Activated naive CD8-positive, alpha-beta T cell (primary cell): ENCODE measurements at regions not wholly inside any gene's neighbourhood (a gene's known extent, or its start where the extent isn't known, plus 50 kb on each side); places are given as distances from the start of the nearest gene placed in this dataset.
A peak's percentile ranks its signal among the peaks of the same experiment; 100 is the strongest.

ENCODE experiments used
- H3K27ac Mint-ChIP-seq: one replicate; pipeline ENCODE4 v1.8.0; 2021; ENCODE audit warnings: mixed read lengths
- H3K27me3 Mint-ChIP-seq: one replicate; pipeline ENCODE4 v1.8.0; 2021; ENCODE audit warnings: mixed read lengths
- H3K36me3 Mint-ChIP-seq: one replicate; pipeline ENCODE4 v1.8.0; 2021; ENCODE audit warnings: mixed read lengths
- H3K4me1 Mint-ChIP-seq: one replicate; pipeline ENCODE4 v1.8.0; 2021; ENCODE audit warnings: low read depth, mixed read lengths
- H3K4me3 Mint-ChIP-seq: one replicate; pipeline ENCODE4 v1.8.0; 2021; ENCODE audit warnings: mild to moderate bottlenecking, mixed read lengths
- H3K9me3 Mint-ChIP-seq: one replicate; pipeline ENCODE4 v1.8.0; 2021; ENCODE audit warnings: low read depth, mixed read lengths

DNA sequence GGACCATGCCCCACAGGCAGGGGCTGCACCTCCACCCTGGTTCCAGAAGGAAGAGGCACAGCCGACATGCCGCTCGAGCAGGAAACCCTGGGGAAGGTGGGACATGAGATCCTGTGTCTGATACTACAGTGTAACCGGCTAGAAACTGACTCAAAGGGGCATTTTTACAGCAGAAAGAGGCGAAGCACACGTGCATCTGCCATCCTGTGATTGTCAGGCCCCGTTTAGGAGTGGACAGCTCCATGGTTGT is 62.7 kb downstream of the SIK1 start:
- H3K27ac Mint-ChIP-seq: no peak overlapping the region
- no peaks in the 10 kb centered on the region for H3K9me3 Mint-ChIP-seq
- peaks cover 22% of the 10 kb centered on the region for H3K4me1 Mint-ChIP-seq
- no peaks in the 10 kb centered on the region for H3K36me3 Mint-ChIP-seq
- no peaks in the 10 kb centered on the region for H3K27me3 Mint-ChIP-seq
- H3K4me3 Mint-ChIP-seq: no peak overlapping the region

GRCh38 chr21:43363506-43364260 is 63.2 kb downstream of the SIK1 start:
- H3K27me3 Mint-ChIP-seq: no peaks in the 10 kb centered on the region
- no peak overlapping the region for H3K27ac Mint-ChIP-seq
- peaks cover 22% of the 10 kb centered on the region for H3K4me1 Mint-ChIP-seq
- H3K4me3 Mint-ChIP-seq: no peak overlapping the region
- no peaks in the 10 kb centered on the region for H3K36me3 Mint-ChIP-seq
- H3K9me3 Mint-ChIP-seq: no peaks in the 10 kb centered on the region

DNA sequence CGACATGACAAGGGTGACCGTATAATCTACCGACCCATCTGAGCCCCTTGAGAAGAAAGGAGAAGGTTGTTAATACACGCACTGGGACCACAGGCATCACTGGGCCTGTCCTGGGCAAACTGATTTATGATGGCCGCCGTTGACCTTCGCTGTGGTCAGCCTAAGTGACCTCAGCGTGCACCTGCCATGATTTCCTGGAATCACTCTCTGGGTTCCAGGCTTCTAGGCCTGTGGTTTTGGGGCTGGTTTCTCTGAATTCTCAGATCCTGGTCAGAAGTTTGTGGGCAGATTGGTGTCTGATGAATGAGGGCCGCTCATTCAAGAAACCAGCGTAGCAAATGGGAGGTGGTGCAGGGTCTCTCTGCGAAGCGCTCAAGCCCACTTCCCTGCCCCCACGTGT is 64.0 kb downstream of the SIK1 start:
- Mint-ChIP-seq H3K9me3 (no peaks in the 10 kb centered on the region), H3K27ac (peak overlapping the region; percentile 75), H3K36me3 (no peaks in the 10 kb centered on the region), H3K4me3 (peak overlapping the region; percentile 79), H3K27me3 (no peaks in the 10 kb centered on the region), H3K4me1 (peaks cover 22% of the 10 kb centered on the region)

DNA sequence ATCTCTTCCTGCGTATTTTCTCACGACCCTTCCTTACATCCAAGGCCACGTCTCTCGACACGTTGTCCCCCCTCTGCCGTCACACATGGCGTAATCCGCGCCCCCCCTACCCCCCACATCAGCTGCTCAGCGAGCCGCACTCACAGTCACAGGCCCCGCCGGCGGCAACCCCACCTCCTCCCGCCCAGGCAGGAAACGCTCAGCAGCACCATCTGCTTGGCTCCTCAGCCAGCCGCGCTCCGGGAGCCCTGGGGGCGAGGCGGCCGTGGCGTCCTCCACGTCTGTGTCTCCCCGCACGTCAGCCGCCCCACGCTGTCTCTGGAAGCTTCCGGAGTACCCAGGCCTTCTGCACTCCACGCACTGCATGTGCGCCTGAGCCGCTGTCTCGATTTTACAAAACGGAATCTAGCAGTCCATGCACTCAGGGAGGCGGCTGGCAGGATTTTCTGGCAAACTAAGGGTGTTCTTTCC is 64.6 kb downstream of the SIK1 start:
- no peaks in the 10 kb centered on the region for H3K27me3 Mint-ChIP-seq
- H3K36me3 Mint-ChIP-seq: no peaks in the 10 kb centered on the region
- peak overlapping the region; percentile 79 for H3K4me3 Mint-ChIP-seq
- H3K27ac Mint-ChIP-seq: peak overlapping the region; percentile 75
- peaks cover 22% of the 10 kb centered on the region for H3K4me1 Mint-ChIP-seq
- no peaks in the 10 kb centered on the region for H3K9me3 Mint-ChIP-seq

GRCh38 chr21:43361493-43362296 is 65.2 kb downstream of the SIK1 start:
- Mint-ChIP-seq H3K4me1 (peaks cover 22% of the 10 kb centered on the region), H3K27me3 (no peaks in the 10 kb centered on the region), H3K9me3 (no peaks in the 10 kb centered on the region), H3K4me3 (peak overlapping the region; percentile 79), H3K27ac (peak overlapping the region; percentile 87), H3K36me3 (no peaks in the 10 kb centered on the region)

- no peaks in the 10 kb centered on the region for H3K9me3 Mint-ChIP-seq
- H3K36me3 Mint-ChIP-seq: no peaks in the 10 kb centered on the region
- H3K27ac Mint-ChIP-seq: peak overlapping the region; percentile 87
- H3K4me1 Mint-ChIP-seq: peaks cover 22% of the 10 kb centered on the region
- peak overlapping the region; percentile 79 for H3K4me3 Mint-ChIP-seq
- H3K27me3 Mint-ChIP-seq: no peaks in the 10 kb centered on the region
Measured at GRCh38 chr21:43361127-43361492, 65.8 kb downstream of the SIK1 start.

DNA sequence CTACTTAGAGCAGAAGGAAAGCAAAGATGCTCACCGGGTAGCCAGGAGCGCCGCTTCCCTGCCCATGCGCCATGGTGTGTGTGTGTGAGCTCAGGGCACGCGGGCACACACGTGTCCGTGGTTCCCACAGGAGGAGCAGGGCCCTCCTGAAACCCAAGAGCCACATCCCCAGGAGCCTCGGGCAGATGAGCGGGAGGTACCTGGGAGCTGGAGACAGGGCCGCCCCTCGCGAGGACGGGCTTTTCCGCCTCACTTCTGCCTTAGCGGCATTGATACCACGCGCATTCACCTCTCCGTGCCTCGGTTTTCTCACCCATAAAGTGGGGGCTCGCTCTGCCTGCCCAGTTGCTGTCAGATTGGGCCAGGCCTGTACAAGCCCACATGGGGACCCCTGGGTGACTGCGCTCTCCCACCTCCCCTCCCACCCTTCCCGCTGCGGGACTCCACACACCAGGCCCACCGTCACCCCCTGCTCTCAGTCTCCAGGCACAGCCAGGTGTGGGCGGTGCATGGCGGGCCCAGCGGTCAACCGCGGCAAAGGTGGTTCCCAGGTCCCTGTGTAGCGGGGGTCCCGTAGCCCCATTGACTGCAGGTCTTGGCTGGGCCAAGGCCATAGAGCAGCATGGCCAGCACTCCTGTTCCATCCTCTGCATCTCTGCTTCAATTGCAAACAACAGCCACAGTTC is 66.3 kb downstream of the SIK1 start:
- peak overlapping the region; percentile 79 for H3K4me3 Mint-ChIP-seq
- H3K36me3 Mint-ChIP-seq: no peaks in the 10 kb centered on the region
- H3K9me3 Mint-ChIP-seq: no peaks in the 10 kb centered on the region
- peaks cover 22% of the 10 kb centered on the region for H3K4me1 Mint-ChIP-seq
- peak overlapping the region; percentile 87 for H3K27ac Mint-ChIP-seq
- no peaks in the 10 kb centered on the region for H3K27me3 Mint-ChIP-seq

DNA sequence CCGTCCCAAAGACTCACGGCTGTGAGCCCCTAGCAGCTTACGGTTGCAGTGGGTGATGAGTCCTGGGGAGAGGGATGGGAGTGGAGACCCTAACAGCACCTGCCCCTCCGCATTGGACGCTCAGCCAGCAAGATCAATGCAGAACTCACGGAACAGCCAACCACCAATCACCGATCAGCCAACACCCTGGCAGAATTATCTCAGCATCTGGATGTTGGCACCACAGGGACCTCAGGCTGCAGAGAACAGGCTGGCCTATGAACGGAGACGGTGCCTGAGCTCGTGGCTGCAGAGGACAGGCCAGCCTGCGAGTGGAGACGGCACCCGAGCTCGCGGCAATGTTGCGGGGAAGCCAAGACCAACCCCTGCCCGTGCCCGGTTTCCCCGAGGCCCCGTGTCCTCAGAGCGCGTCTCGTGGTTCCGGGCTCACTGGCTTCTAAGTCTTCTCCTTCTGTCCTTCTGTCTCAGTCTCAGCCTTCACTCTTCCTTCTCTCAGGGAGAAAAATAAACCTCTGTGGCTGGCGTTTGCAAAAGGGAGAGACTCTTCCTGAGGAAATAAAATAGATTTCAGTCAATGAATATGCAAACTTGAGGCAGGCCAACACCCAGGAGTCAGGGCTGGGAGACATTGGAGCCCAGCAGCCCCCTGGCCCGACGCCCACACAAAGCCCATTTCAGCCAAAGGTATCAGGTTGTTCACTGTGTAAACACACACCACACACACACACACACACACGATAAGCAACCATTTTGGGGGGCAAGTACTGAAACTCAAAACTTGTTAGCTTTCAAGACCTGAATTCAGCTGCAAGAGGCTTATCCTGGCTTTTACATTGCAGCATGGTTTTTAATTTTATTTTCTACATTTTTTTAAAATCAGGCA is 67.8 kb downstream of the SIK1 start:
- no peaks in the 10 kb centered on the region for H3K27me3 Mint-ChIP-seq
- no peaks in the 10 kb centered on the region for H3K9me3 Mint-ChIP-seq
- H3K4me1 Mint-ChIP-seq: peaks cover 22% of the 10 kb centered on the region

GRCh38 chr21:43357715-43358430 is 69.1 kb downstream of the SIK1 start:
- Mint-ChIP-seq H3K4me1 (peaks cover 22% of the 10 kb centered on the region), H3K4me3 (no peak overlapping the region), H3K27ac (no peak overlapping the region), H3K27me3 (no peaks in the 10 kb centered on the region), H3K36me3 (no peaks in the 10 kb centered on the region), H3K9me3 (no peaks in the 10 kb centered on the region)

More for the DNA sequence above, 67.8 kb downstream of the SIK1 start:
- Mint-ChIP-seq H3K27ac (no peak overlapping the region), H3K36me3 (no peaks in the 10 kb centered on the region), H3K4me3 (no peak overlapping the region)

- Mint-ChIP-seq H3K4me1 (peaks cover 5% of the 10 kb centered on the region), H3K4me3 (no peak overlapping the region), H3K36me3 (no peaks in the 10 kb centered on the region), H3K27ac (no peak overlapping the region), H3K9me3 (no peaks in the 10 kb centered on the region), H3K27me3 (no peaks in the 10 kb centered on the region)
Measured at GRCh38 chr21:43355925-43356289, 71.0 kb downstream of the SIK1 start.

GRCh38 chr21:43355266-43355924 is 71.5 kb downstream of the SIK1 start:
- Mint-ChIP-seq H3K27ac (no peak overlapping the region), H3K27me3 (no peaks in the 10 kb centered on the region), H3K9me3 (no peaks in the 10 kb centered on the region), H3K36me3 (no peaks in the 10 kb centered on the region), H3K4me3 (no peak overlapping the region), H3K4me1 (peaks cover 5% of the 10 kb centered on the region)

DNA sequence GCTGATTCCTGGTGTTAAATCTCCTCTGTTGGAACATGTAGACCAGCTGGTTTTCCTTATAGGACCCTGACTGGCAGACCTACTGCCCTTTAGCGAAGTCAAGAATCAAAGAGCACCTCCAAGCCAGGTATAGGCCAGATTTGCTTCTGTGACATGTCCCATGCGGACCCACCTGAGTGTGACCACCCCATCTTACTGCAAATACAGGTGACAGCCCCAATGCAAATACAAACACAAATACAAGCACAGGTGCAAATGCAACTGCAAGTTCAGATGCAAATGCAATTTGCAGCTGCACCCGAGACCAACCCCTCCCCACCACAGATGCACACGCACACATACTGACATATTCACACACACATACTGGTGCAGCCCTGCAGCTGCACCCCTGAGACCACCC is 72.3 kb downstream of the SIK1 start:
- no peaks in the 10 kb centered on the region for H3K27me3 Mint-ChIP-seq
- H3K4me1 Mint-ChIP-seq: peaks cover 5% of the 10 kb centered on the region
- no peaks in the 10 kb centered on the region for H3K36me3 Mint-ChIP-seq
- H3K27ac Mint-ChIP-seq: peak overlapping the region; percentile 22
- no peaks in the 10 kb centered on the region for H3K9me3 Mint-ChIP-seq
- no peak overlapping the region for H3K4me3 Mint-ChIP-seq

- Mint-ChIP-seq H3K4me1 (peaks cover 5% of the 10 kb centered on the region), H3K36me3 (no peaks in the 10 kb centered on the region), H3K4me3 (no peak overlapping the region), H3K9me3 (no peaks in the 10 kb centered on the region), H3K27ac (no peak overlapping the region), H3K27me3 (no peaks in the 10 kb centered on the region)
Measured at GRCh38 chr21:43354026-43354420, 72.9 kb downstream of the SIK1 start.
